RWPE2 (cell line): ENCODE measurements at regions not wholly inside any gene's neighbourhood (a gene's known extent, or its start where the extent isn't known, plus 50 kb on each side); places are given as distances from the start of the nearest gene placed in this dataset.

Experiments used
- ATAC-seq: fragments of 200-7000 bp; cut with Tn5 transposase; 3 replicates; pipeline ENCODE4 v1.9.1; 2021; ENCODE audit warnings: low read depth
- DNase-seq: peaks from one replicate; pipeline ENCODE4 v3.0.0-alpha.2; 2020; ENCODE audit warnings: low spot score
- H3K27ac ChIP-seq: fragments of 450-650 bp; 2 replicates; pipeline ENCODE4 v1.5.1; 2017; ENCODE audit warnings: mild to moderate bottlenecking; ENCODE audit not compliant: poor library complexity, severe bottlenecking
- H3K27me3 ChIP-seq: fragments of 250-450 bp; sonication (Bioruptor Pico); 2 replicates; pipeline ENCODE4 v1.5.1; 2021; ENCODE audit warnings: mild to moderate bottlenecking, moderate library complexity; ENCODE audit not compliant: insufficient read depth, poor library complexity, severe bottlenecking
- H3K36me3 ChIP-seq: fragments of 250-450 bp; sonication (Bioruptor Pico); 2 replicates; pipeline ENCODE4 v1.5.1; 2020; ENCODE audit warnings: low read depth, mild to moderate bottlenecking, moderate library complexity
- H3K4me1 ChIP-seq: fragments of 250-450 bp; sonication (Bioruptor Pico); 2 replicates; pipeline ENCODE4 v1.5.1; 2021; ENCODE audit warnings: mild to moderate bottlenecking, moderate library complexity; ENCODE audit not compliant: insufficient read depth, poor library complexity, severe bottlenecking
- H3K4me3 ChIP-seq: fragments of 250-450 bp; sonication (Bioruptor Pico); 2 replicates; pipeline ENCODE4 v1.5.1; 2021; ENCODE audit warnings: mild to moderate bottlenecking, moderate library complexity; ENCODE audit not compliant: severe bottlenecking
- H3K9me3 ChIP-seq: fragments of 250-450 bp; sonication (Bioruptor Pico); 2 replicates; pipeline ENCODE4 v1.5.1; 2021; ENCODE audit warnings: mild to moderate bottlenecking, moderate library complexity; ENCODE audit not compliant: severe bottlenecking
- TF ChIP-seq, protein P1 (sequence below): fragments of 450-650 bp; IDR thresholded peaks from one replicate; pipeline ENCODE4 v1.5.1; 2017; ENCODE audit warnings: mild to moderate bottlenecking, moderate library complexity; ENCODE audit not compliant: poor library complexity, severe bottlenecking

GRCh38 chr12:131250951-131251315 lies 297.2 kb downstream of the ADGRD1 start:
- TF ChIP-seq, protein P1, sequence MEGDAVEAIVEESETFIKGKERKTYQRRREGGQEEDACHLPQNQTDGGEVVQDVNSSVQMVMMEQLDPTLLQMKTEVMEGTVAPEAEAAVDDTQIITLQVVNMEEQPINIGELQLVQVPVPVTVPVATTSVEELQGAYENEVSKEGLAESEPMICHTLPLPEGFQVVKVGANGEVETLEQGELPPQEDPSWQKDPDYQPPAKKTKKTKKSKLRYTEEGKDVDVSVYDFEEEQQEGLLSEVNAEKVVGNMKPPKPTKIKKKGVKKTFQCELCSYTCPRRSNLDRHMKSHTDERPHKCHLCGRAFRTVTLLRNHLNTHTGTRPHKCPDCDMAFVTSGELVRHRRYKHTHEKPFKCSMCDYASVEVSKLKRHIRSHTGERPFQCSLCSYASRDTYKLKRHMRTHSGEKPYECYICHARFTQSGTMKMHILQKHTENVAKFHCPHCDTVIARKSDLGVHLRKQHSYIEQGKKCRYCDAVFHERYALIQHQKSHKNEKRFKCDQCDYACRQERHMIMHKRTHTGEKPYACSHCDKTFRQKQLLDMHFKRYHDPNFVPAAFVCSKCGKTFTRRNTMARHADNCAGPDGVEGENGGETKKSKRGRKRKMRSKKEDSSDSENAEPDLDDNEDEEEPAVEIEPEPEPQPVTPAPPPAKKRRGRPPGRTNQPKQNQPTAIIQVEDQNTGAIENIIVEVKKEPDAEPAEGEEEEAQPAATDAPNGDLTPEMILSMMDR, result no peak
- Histone ChIP-seq H3K4me3 (no peak overlapping the region), H3K36me3 (no peaks in the 10 kb centered on the region), H3K27ac (no peak overlapping the region), H3K4me1 (no peaks in the 10 kb centered on the region), H3K9me3 (no peaks in the 10 kb centered on the region), H3K27me3 (no peaks in the 10 kb centered on the region)
- DNase-seq, result no peak
- no peak for ATAC-seq

DNA sequence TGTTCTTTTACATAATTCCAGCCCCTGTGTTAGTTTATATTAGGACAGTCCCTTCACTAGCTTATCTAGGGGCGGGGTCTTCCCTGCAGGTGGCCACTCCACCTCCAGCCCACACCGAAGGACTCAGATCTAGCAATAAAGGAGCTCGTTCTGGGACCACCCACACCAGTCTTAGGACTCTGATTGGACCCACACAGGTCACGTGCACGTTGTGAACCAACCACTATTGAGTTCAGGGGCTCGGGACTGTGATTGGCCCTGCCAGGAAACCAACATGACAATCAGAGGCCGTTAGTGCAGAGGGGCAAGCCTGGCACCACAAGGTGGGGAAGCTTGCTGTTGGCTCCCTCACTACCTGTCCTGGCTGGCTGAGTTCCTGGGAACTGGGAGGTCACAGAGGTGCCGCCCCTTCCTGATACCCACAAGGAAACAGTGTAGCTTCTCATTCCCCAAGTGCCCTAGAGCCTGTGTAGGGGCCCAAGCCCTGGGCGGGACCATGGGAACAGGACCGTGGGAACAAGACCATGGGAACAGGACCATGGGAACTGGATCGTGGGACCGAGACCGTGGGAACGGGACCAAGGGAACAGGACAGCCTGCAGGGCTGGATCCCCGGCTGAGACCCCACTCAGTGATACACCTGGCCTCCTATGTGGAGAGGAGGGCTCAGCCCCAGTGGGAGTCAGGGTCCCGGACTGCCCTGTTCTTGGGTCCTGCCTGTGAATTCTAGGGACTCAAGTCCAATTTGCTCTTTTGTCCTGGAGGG lies 297.8 kb downstream of the ADGRD1 start:
- no peak overlapping the region for H3K4me3 ChIP-seq
- DNase-seq (no peak), ATAC-seq (no peak)
- no peaks in the 10 kb centered on the region for H3K4me1 ChIP-seq
- H3K27me3 ChIP-seq, result no peaks in the 10 kb centered on the region
- no peaks in the 10 kb centered on the region for H3K36me3 ChIP-seq
- H3K9me3 ChIP-seq, result no peaks in the 10 kb centered on the region
- no peak overlapping the region for H3K27ac ChIP-seq
- TF ChIP-seq, protein P1, result no peak

DNA sequence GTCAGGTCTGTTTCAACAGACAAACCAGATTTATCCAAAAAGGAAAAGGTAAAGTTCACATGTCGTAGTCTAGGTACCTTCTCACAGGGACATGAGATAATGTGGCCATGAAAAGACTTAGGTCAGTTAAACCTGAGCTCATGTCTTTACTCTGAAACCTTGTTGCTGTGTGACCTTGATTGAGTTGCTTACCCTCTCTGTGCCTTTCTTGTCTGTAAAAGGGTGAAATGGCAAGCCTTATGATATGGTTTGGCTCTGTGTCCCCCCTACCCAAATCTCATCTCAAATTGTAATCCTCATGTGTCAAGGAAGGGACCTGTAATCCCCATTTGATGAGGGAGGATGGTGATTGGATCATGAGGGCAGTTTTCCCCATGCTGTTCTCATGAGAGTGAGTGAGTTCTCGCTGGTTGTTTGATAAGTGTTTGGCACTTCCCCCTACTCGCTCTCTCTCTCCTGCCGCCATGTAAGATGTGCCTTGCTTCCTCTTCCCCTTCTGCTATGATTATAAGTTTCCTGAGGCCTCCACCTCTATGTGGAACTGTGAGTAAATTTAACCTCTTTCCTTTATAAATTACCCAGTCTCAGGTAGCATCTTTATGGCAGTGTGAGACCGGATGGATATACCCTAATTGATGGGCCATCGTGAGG lies 299.8 kb downstream of the ADGRD1 start:
- Histone ChIP-seq H3K27me3 (no peaks in the 10 kb centered on the region), H3K4me1 (no peaks in the 10 kb centered on the region), H3K27ac (no peak overlapping the region), H3K4me3 (no peak overlapping the region), H3K36me3 (no peaks in the 10 kb centered on the region), H3K9me3 (no peaks in the 10 kb centered on the region)
- no peak for ATAC-seq
- DNase-seq, result no peak
- TF ChIP-seq, protein P1, result no peak

DNA sequence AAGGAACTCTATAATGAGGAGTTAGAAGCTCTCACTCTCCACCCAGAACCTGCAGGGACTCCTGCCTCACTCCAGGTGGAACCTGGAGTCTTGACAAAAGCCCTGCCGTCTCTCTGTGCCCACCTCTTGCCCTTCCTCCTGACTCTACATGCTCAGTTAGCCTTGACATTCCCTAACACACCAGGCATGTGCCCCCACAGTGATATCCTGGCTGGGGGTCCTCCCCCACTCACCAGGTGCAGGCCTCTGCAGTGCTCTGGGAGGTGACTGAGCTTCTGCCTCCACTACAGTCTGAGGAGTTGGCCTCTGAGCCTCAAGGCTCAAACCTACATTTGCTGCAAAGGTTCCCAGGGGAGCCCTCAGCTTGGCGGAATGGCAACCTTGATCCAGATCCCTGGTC lies 300.7 kb downstream of the ADGRD1 start:
- ATAC-seq (no peak), DNase-seq (no peak)
- Histone ChIP-seq H3K9me3 (no peaks in the 10 kb centered on the region), H3K27ac (no peak overlapping the region), H3K36me3 (no peaks in the 10 kb centered on the region), H3K27me3 (no peaks in the 10 kb centered on the region), H3K4me3 (no peak overlapping the region), H3K4me1 (no peaks in the 10 kb centered on the region)
- TF ChIP-seq, protein P1, result no peak

- H3K9me3 ChIP-seq, result no peaks in the 10 kb centered on the region
- H3K27ac ChIP-seq, result no peak overlapping the region
- no peak for DNase-seq
- TF ChIP-seq, protein P1, result no peak
- no peaks in the 10 kb centered on the region for H3K36me3 ChIP-seq
- no peaks in the 10 kb centered on the region for H3K4me1 ChIP-seq
- no peak for ATAC-seq
- H3K4me3 ChIP-seq, result no peak overlapping the region
- no peaks in the 10 kb centered on the region for H3K27me3 ChIP-seq
These were observed 304.7 kb downstream of the ADGRD1 start for GRCh38 chr12:131258398-131258797.
